Stimulated activated CD4-positive, alpha-beta T cell treated with anti-CD3 and anti-CD28 coated beads, Interleukin-15, amount 100 ng/mL, for 24 hours (primary cell): ENCODE measurements at regions not wholly inside any gene's neighbourhood (a gene's known extent, or its start where the extent isn't known, plus 50 kb on each side); places are given as distances from the start of the nearest gene placed in this dataset.
"Not testable (repeated sequence)": the region's sequence is repeated elsewhere in the genome, so short reads cannot be mapped to it uniquely, and the experiment has no call there.

Experiments used
- DNase-seq: peaks from one replicate; pipeline ENCODE4 v3.0.0-alpha.2; 2020

GRCh38 chr4:177494791-177495190, 52.6 kb upstream of the AGA start:
- DNase-seq: no peak

DNA sequence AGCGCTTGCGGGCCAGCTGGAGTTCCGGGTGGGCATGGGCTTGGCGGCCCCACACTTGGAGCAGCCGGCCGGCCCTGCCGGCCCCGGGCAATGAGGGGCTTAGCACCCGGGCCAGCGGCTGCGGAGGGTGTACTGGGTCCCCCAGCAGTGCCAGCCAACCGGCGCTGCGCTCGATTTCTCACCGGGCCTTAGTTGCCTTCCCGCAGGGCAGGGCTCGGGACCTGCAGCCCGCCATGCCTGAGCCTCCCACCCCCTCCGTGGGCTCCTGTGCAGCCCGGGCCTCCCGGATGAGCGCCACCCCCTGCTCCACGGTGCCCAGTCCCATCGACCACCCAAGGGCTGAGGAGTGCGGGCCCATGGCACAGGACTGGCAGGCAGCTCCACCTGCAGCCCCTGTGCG, 53.4 kb upstream of the AGA start:
- not testable (repeated sequence) for DNase-seq

DNA sequence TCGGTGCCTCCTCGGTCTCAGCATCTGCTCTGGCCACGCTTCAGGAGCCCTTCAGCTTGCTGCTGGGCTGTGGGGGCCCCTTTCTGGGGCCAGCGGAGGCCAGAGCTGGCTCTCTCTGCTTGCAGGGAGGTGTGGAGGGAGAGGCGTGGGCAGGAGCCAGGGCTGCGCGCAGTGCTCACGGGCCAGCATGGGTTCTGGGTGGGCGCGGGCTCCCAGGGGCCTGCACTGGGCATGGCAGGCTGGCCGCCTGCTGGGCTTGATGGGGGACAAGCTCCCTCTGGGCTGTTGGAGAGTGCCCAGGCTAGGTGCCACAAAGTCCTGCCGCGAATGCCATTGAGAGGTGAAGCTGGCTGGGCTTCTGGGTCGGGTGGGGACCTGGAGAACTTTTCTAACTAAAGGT, 57.3 kb upstream of the AGA start:
- no peak for DNase-seq

- no peak for DNase-seq
Measured at GRCh38 chr4:177505171-177505615, 63.0 kb upstream of the AGA start.

DNA sequence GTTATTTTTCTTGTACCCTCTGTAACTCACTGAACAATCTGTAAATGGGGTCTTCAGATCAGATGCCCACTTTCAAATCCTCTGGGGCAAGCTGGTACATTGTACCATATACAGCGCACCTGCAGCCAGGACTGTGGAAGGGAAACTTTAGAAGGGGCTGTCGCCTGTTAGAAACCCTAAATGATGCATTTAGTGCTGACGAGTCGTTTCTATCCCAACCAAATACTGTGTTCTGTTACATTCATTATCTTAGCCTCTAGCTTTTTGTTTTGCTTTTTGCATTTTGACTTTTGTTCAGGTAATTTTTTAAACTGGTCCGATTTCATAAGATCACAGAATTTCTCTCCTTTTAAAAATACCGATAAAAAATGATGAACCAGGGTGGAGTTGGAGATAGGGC, 66.4 kb upstream of the AGA start:
- no peak for DNase-seq

DNA sequence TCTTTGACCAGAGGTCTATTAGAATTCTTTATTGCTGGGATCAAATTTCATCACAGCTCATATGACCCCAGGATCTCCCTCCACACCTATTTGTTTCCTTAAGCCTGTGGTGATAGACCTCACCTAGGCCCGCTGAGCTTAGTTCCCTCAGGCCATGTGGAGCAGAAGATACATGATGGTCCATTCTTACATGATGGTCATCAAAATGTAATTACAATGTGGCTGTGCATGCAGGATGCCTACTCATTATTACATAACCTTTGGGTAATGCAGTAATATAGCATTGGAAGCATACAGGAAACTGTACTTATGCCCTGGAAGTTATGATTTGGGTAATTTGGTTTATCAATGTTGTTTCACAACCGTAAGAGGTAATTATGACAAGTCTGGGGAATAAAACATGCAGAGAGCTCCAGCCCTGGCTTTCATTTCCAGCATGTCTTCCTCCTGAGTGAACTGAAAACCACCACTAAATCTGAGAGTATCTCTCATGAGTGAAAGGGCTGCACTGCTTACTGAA, 67.0 kb upstream of the AGA start:
- DNase-seq: no peak

GRCh38 chr4:177511611-177512010, 69.4 kb upstream of the AGA start:
- DNase-seq: no peak

- no peak for DNase-seq
Measured at GRCh38 chr4:177512646-177513045, 70.4 kb upstream of the AGA start.

DNA sequence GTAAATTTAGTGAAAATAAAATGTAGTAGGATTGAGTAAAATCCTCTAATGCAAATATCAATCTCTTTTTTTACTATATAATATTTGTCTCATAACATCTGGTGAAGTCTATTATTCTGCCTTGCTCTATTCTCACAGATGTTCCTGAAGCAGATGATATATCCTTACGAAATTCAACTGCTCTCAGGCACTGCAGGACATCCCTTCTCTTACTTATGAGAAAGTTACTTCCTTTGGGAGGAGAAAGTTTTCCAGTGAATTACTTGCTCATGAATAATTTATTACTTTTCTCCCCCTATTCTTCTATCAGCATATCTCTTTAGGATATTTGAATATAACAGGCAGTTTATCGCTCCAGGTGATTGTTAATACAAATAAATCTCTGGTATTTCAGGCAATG, 75.6 kb upstream of the AGA start:
- DNase-seq: no peak

GRCh38 chr4:177519481-177520260, 77.4 kb upstream of the AGA start:
- no peak for DNase-seq

DNA sequence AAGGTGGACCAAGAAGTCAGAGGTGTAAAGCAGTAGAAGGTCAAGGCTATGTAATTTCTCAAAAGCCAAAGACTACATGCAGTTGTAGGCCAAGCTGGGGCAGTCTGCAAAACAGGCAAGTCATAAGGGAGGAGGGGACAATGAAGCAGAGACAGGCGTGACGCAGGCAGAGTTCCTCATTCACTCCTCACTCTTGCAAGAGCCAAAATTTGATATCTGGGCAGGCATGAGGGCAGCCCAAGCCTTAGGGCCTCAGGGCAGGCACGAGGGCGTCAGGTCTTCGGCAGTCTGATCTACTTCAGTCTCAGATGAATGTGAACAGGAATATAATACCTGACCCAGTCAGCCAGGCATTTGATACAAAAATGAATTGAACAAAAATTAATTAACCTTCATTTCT, 86.4 kb upstream of the AGA start:
- DNase-seq: no peak

GRCh38 chr4:177530561-177530960, 88.3 kb upstream of the AGA start:
- DNase-seq: no peak

DNA sequence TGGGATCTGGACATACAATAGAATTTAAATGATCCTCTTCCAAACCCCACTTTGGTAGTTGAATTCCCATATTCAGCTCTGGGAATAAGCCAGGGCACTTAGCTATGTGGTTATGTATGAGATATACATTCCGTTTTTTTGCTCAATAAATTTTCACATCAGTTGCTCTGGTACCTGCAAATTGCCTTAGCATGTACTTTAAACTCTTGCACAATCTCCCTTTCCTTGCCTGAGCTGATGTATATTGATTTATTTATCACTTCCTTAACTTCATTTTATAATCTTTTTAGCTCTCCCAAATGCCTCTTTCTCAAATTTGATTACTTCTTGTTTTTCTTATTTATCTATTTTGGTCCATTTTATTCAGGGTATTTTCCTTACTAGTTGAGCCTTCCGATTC, 90.1 kb upstream of the AGA start:
- DNase-seq: no peak

GRCh38 chr4:177534841-177535240, 92.6 kb upstream of the AGA start:
- DNase-seq: not testable (repeated sequence)

GRCh38 chr4:177546745-177547144, 104.5 kb upstream of the AGA start:
- no peak for DNase-seq

- DNase-seq: no peak
Measured at GRCh38 chr4:177547985-177548384, 105.7 kb upstream of the AGA start.

DNA sequence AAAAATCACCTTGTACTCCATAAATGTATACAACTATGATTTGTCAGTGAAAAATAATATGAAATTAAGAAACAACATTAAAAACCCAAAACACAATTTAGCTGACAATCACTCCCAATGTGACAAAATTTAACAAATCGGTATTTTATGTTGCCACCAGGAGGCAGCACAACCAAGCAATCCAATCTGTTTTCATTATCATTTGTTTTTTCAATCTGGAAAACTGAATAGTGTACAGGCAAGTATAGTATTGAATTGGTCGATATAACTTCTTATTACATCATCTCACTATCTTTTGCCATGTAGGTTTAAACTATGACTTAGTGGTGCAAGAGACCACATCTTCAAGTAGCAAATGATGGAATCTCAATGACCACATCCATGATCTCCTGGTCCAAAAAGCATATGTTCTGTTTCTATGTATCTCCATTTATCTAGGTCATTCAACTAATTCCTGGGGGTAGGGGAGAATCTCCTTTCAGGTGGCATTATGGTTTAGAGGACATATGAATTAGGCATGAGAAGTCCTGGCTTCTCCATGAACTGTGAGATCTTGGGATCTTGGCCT, 112.9 kb upstream of the AGA start:
- peak; percentile 40 for DNase-seq

DNA sequence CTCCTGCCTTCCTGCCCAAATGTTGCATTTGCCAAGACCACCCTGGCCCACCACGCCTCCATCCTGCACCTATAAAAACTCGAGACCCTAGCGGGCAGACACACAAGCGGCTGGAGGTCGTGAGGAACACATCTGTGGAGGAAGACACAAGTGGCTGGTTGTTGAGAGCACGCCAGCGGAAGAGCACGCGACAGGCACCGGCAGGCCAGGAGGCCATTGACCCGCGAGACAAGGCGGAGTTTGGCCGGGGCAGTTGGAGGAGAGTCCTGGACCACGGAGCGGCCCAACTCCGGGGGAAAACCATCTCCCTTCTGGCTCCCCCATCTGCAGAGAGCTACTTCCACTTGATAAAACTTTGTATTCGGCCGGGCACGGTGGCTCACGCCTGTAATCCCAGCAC, 115.2 kb upstream of the AGA start:
- DNase-seq: no peak

DNA sequence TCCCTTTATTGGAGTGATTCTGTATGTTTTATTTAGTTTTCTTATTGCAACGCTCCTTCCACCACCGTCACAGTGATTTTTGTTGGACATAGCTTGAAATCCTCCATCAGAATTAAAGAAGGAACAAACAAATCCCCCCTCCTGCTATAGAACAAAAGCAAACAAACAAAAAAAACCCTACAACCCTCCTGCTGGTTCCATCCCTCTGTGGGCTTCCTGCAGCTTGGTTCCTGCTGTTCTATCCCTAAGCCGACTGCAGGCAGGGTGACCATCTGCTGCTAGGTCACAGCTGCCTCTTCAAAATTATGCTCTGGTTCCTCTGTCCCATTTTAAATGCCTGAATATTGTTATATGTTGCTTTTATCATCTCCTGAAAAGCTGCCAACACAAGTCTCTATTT, 116.8 kb upstream of the AGA start:
- no peak for DNase-seq

GRCh38 chr4:177562163-177562562, 119.9 kb upstream of the AGA start:
- no peak for DNase-seq

GRCh38 chr4:177562859-177563258, 120.6 kb upstream of the AGA start:
- no peak for DNase-seq

- no peak for DNase-seq
Measured at GRCh38 chr4:177566691-177567090, 124.5 kb upstream of the AGA start.

- no peak for DNase-seq
Measured at GRCh38 chr4:177568931-177569330, 126.7 kb upstream of the AGA start.

DNA sequence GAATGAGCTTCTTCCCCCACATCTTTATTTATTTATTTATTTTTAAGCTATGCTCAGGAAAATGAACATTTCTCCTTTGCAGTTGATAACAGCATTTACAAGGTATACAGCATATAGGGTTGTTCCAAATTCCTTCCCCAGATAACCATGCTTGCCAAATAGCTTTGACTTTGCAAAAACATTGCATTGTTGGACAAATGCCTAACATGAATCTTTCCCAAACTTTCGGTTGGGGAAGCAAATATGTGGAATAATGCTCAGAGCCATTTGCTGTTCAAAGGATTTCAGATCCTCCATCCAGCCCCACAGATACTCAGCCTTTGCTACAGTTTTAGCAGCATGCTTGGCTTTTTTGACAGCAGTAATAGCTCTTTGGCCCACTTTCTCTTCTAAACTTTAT, 127.2 kb upstream of the AGA start:
- DNase-seq: no peak

GRCh38 chr4:177573507-177573906, 131.3 kb upstream of the AGA start:
- DNase-seq: no peak
